ENCODE measurements at regions not wholly inside any gene's neighbourhood (a gene's known extent, or its start where the extent isn't known, plus 50 kb on each side); places are given as distances from the start of the nearest gene placed in this dataset.

DNA sequence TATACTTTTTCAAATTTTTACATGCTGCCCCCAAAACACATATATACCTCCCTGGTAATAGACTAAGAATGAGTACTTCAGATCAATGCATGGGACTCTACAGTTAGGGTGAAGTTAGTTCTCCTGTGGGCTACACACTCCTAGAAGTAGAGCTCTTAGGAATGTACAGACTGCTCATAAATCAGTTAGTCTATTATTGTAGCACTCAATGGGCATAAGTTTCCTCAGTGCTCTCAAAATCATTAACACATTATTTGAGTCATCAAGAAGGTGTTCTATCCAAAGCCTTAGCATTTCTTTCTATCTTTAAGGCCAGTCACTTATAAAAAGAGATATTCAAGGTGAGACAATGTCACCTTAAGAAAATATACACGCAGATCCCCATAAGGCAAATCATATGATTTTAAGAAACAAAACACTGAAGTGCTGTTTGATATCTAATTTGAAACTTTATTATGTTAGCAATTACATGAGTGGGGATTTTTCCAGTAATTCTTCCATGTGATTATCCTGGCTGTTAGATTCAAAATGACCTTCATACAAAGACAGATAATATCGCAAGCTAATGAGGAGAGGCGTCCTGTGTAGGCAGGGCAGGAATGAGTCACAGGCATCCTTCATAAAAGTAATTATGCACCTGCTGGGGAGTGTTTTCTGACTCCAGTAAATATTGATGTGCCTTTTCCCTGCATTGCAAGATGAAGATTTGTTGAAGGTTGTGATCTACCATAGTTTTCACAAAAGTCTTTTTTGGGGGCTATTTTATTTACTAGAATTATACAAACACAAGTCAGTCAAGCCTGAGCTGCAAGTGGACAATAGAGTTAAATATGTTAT, 167.2 kb upstream of the ATP1B1 start:
- no TSS peak for BruUV-seq (replicated peaks)
- 72% methylated on average over 3 of the region's 3 CpGs for WGBS (ENCODE audit: low lambda C conversion rate)
- intact Hi-C loops (cut with micrococcal nuclease; ENCODE audit: unreplicated experiment) = no loop called here

More for the DNA sequence above, 167.2 kb upstream of the ATP1B1 start:
- Histone ChIP-seq H2AFZ (ENCODE audit: low read length) (no peak overlapping the region), H3K79me2 (ENCODE audit: insufficient read depth, low read length) (no peaks in the 10 kb centered on the region), H3K9me3 (ENCODE audit: low read length) (no peaks in the 10 kb centered on the region), H4K20me1 (ENCODE audit: insufficient read depth, low read length) (no peaks in the 10 kb centered on the region), H3K27ac (ENCODE audit: extremely low read length, insufficient read depth, low read length) (no peak overlapping the region), H3K36me3 (replicated peaks in 1 of 2; ENCODE audit: control insufficient read depth in 1 of 2, insufficient read depth in 2 of 2, low read length in 2 of 2) (no peaks in the 10 kb centered on the region), H3K9ac (ENCODE audit: insufficient read depth, low read depth, low read length) (no peak overlapping the region), H3K4me3 (replicated peaks in 1 of 3; ENCODE audit: insufficient read depth in 1 of 3, low read depth in 2 of 3, low read length in 3 of 3) (no peak overlapping the region), H3K4me1 (ENCODE audit: insufficient read depth, low read length) (no peaks in the 10 kb centered on the region), H3K27me3 (ENCODE audit: control insufficient read depth in 1 of 2, insufficient read depth in 2 of 2, low read length in 2 of 2) (no peaks in the 10 kb centered on the region), H3K4me2 (ENCODE audit: low read depth, low read length) (no peak overlapping the region)
- TF ChIP-seq ZFX (CRISPR knock-in tag; IDR thresholded peaks at IDR 0.05; ENCODE audit: low read depth) (no peak), EP300 (IDR thresholded peaks at IDR 0.05; ENCODE audit: low read depth in 2 of 2, low read length in 2 of 2) (no peak), EP300 (CRISPR knock-in tag; IDR thresholded peaks at IDR 0.05; ENCODE audit: borderline replicate concordance) (no peak), NFIB (CRISPR knock-in tag; IDR thresholded peaks at IDR 0.05; ENCODE audit: borderline replicate concordance) (no peak), PHB2 (IDR thresholded peaks at IDR 0.05; ENCODE audit: partially characterized antibody) (no peak), HOXA9 (CRISPR knock-in tag; IDR thresholded peaks at IDR 0.05; ENCODE audit: borderline replicate concordance) (no peak), RFXAP (CRISPR knock-in tag; IDR thresholded peaks at IDR 0.05; ENCODE audit: borderline replicate concordance) (no peak), ZFP1 (CRISPR knock-in tag; IDR thresholded peaks at IDR 0.05) (no peak), EEA1 (CRISPR knock-in tag; IDR thresholded peaks at IDR 0.05; ENCODE audit: borderline replicate concordance) (no peak), KDM5B (CRISPR knock-in tag; IDR thresholded peaks at IDR 0.05; ENCODE audit: borderline replicate concordance) (no peak)
- TF ChIP-seq, protein P1, sequence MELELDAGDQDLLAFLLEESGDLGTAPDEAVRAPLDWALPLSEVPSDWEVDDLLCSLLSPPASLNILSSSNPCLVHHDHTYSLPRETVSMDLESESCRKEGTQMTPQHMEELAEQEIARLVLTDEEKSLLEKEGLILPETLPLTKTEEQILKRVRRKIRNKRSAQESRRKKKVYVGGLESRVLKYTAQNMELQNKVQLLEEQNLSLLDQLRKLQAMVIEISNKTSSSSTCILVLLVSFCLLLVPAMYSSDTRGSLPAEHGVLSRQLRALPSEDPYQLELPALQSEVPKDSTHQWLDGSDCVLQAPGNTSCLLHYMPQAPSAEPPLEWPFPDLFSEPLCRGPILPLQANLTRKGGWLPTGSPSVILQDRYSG (CRISPR knock-in tag; IDR thresholded peaks at IDR 0.05) = no peak
- TF ChIP-seq, protein P2, sequence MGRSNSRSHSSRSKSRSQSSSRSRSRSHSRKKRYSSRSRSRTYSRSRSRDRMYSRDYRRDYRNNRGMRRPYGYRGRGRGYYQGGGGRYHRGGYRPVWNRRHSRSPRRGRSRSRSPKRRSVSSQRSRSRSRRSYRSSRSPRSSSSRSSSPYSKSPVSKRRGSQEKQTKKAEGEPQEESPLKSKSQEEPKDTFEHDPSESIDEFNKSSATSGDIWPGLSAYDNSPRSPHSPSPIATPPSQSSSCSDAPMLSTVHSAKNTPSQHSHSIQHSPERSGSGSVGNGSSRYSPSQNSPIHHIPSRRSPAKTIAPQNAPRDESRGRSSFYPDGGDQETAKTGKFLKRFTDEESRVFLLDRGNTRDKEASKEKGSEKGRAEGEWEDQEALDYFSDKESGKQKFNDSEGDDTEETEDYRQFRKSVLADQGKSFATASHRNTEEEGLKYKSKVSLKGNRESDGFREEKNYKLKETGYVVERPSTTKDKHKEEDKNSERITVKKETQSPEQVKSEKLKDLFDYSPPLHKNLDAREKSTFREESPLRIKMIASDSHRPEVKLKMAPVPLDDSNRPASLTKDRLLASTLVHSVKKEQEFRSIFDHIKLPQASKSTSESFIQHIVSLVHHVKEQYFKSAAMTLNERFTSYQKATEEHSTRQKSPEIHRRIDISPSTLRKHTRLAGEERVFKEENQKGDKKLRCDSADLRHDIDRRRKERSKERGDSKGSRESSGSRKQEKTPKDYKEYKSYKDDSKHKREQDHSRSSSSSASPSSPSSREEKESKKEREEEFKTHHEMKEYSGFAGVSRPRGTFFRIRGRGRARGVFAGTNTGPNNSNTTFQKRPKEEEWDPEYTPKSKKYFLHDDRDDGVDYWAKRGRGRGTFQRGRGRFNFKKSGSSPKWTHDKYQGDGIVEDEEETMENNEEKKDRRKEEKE (IDR thresholded peaks at IDR 0.05) = no peak
- TF ChIP-seq, protein P3, sequence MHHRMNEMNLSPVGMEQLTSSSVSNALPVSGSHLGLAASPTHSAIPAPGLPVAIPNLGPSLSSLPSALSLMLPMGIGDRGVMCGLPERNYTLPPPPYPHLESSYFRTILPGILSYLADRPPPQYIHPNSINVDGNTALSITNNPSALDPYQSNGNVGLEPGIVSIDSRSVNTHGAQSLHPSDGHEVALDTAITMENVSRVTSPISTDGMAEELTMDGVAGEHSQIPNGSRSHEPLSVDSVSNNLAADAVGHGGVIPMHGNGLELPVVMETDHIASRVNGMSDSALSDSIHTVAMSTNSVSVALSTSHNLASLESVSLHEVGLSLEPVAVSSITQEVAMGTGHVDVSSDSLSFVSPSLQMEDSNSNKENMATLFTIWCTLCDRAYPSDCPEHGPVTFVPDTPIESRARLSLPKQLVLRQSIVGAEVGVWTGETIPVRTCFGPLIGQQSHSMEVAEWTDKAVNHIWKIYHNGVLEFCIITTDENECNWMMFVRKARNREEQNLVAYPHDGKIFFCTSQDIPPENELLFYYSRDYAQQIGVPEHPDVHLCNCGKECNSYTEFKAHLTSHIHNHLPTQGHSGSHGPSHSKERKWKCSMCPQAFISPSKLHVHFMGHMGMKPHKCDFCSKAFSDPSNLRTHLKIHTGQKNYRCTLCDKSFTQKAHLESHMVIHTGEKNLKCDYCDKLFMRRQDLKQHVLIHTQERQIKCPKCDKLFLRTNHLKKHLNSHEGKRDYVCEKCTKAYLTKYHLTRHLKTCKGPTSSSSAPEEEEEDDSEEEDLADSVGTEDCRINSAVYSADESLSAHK (CRISPR knock-in tag; IDR thresholded peaks at IDR 0.05; ENCODE audit: borderline replicate concordance) = no peak
- ChIA-PET POLR2A (no interaction called here), CTCF (ENCODE audit: low intra/inter-chr PET ratio, low total read pairs) (no interaction called here)
- FAIRE-seq (no peak), DNase-seq (ENCODE audit: low spot score) (no peak), ATAC-seq (no peak)
- in situ Hi-C loops (cut with HindIII; ENCODE audit: extremely low pct_ligation_motif_present, low pct_unique_long_range_greater_than_20kb) = no loop called here
